ENCODE measurements at regions not wholly inside any gene's neighbourhood (a gene's known extent, or its start where the extent isn't known, plus 50 kb on each side); places are given as distances from the start of the nearest gene placed in this dataset.

DNA sequence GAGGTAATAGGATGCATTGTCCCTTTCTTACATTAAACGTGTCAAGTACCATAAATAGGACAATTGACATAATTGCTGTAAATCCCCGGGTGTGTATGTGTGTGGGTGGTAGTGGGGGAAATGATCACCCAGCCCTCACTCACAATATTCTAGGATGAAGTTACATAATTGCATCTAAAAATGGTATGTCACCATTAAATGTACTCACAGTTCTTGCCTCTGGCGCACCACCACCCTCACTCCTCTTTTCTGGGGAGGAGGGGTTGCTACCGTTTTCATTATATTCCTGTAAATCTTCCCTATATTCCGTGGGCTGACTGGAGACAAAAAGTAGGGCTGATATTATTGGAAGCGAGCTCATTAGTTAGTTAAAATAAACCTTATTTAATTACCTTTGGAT, 563.8 kb downstream of the TLR4 start:
- TF ChIP-seq CTCF (conservative IDR thresholded peaks at IDR 0.05; ENCODE audit: low read length) (no peak), EZH2phosphoT487 (IDR thresholded peaks at IDR 0.05; ENCODE audit: borderline replicate concordance) (no peak)
